ENCODE measurements at regions not wholly inside any gene's neighbourhood (a gene's known extent, or its start where the extent isn't known, plus 50 kb on each side); places are given as distances from the start of the nearest gene placed in this dataset.

DNA sequence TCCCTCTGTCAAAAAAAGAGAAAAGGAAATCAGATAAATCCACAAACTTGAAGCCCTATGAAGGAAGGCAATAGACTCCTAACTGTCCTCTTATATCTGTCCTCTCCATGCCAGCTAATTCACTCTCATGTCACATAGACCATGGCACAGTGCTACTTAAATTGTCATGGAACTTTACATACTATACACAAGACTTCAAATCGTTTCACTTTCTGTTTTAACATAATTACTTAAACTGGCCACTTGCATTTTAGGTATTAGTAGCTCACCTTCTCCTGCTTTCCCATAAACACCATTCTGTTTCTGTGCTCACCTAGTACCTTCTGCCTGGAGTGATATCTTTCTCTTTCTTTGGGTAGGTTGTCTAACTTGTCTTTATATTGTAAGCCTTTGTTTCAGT, 816.7 kb upstream of the KIF2B start:
- no peak overlapping the region for H3K4me3 ChIP-seq (ENCODE audit: low read depth, low read length)
- CTCF ChIA-PET: no interaction called here
- TF ChIP-seq, protein P1, sequence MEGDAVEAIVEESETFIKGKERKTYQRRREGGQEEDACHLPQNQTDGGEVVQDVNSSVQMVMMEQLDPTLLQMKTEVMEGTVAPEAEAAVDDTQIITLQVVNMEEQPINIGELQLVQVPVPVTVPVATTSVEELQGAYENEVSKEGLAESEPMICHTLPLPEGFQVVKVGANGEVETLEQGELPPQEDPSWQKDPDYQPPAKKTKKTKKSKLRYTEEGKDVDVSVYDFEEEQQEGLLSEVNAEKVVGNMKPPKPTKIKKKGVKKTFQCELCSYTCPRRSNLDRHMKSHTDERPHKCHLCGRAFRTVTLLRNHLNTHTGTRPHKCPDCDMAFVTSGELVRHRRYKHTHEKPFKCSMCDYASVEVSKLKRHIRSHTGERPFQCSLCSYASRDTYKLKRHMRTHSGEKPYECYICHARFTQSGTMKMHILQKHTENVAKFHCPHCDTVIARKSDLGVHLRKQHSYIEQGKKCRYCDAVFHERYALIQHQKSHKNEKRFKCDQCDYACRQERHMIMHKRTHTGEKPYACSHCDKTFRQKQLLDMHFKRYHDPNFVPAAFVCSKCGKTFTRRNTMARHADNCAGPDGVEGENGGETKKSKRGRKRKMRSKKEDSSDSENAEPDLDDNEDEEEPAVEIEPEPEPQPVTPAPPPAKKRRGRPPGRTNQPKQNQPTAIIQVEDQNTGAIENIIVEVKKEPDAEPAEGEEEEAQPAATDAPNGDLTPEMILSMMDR (IDR thresholded peaks at IDR 0.05; ENCODE audit: insufficient read depth, low read length, missing control alignments): no peak
- DNase-seq (ENCODE audit: low read depth, low spot score): no peak
- POLR2A ChIA-PET: no interaction called here

DNA sequence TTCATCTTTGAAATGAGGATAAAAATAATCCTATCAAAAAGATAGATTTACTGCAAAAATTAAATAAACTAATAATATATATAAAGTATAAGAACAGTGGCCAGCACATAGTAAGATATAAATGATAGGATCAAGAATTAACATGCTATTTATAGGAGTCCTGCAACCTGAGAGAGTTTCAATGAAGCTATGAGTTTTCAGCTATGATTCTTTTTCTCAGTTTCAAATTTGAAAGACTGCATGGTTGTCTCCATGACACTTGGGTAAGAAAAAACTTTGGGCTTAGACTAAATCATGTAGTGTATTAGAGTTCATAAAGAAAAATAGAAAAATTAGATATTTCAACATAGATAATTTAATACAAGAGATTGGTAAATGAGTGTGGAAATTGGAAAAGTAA, 817.8 kb upstream of the KIF2B start:
- TF ChIP-seq, protein P1 (IDR thresholded peaks at IDR 0.05; ENCODE audit: insufficient read depth, low read length, missing control alignments): no peak
- CTCF ChIA-PET: no interaction called here
- POLR2A ChIA-PET: no interaction called here

DNA sequence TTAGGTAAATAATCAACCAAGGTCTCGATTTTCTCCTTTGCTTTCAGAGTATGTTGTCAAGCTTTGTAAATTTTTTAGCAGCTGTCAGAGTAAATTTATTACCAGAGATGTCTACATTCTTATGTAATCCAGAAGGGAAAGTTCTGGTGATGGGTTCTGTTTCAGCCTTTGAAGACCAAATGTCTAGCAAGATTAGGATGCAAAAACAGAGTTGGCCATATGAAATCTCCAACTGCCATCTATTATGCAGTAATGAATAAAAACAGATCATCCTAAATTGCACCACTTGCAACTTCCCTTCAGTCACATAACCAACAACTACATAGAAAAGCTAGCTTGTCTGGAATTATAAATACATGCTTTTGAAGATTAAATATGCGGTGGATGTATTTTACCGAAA, 826.8 kb upstream of the KIF2B start:
- no peak for DNase-seq (ENCODE audit: low read depth, low spot score)
- ChIA-PET POLR2A (no interaction called here), CTCF (no interaction called here)
- TF ChIP-seq, protein P1 (IDR thresholded peaks at IDR 0.05; ENCODE audit: insufficient read depth, low read length, missing control alignments): no peak
- H3K4me3 ChIP-seq (ENCODE audit: low read depth, low read length): no peak overlapping the region

More for the DNA sequence above, 817.8 kb upstream of the KIF2B start:
- DNase-seq (ENCODE audit: low read depth, low spot score): no peak
- H3K4me3 ChIP-seq (ENCODE audit: low read depth, low read length): no peak overlapping the region

DNA sequence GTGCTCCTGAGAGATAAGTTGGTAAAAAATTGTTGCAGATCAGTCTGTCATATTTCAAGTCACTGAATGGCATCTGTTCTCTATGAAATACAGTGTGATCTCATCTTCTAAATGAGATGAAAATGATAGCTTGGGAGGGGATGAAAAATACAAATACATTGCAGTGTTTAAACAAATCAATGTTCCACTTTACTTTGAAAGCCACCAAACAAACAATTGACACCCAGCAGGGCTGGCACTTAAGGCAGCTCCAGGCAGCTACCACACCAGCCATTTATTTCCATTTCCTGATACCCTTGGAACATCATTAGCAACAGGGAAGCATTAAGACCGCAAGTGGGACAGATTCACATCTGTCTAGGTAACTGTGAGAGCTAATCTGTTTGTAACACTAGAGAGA, 827.6 kb upstream of the KIF2B start:
- no peak overlapping the region for H3K4me3 ChIP-seq (ENCODE audit: low read depth, low read length)
- no peak for DNase-seq (ENCODE audit: low read depth, low spot score)
- ChIA-PET POLR2A (no interaction called here), CTCF (no interaction called here)
- TF ChIP-seq, protein P1 (IDR thresholded peaks at IDR 0.05; ENCODE audit: insufficient read depth, low read length, missing control alignments): no peak

DNA sequence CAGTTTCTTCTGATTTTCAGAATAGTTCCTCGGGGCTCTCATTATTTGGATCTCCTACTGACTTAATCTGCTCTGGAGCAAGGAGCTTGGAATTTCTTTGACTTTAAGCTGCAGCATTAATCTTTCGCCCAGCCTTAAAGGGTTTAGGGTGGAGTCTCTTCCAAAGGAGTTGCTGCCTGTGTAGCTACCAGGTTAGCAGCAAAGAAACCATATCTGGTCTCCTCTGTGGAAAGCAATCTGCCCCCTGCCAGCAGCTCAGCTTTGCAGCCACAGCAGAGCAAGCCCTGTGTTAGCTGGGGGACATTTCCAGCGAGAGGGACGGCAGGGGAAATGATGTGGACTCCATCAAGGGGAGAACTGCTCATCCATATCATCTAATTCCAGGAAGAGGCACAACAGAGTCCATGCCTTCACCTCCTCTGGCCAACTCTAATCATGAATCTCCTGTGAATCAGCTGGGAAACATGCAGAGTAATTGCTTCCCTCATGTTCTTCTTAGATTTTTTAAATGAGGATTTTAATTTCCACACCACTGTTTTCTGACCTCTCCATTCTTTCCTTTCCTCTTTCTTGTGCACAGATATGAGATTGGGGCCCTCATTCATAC, 827.6 kb upstream of the CA10 start:
- POLR2A ChIA-PET: no interaction called here
- no peak for DNase-seq (ENCODE audit: low read depth, low spot score)
- CTCF ChIA-PET: no interaction called here
- TF ChIP-seq, protein P1 (IDR thresholded peaks at IDR 0.05; ENCODE audit: insufficient read depth, low read length, missing control alignments): no peak
- no peak overlapping the region for H3K4me3 ChIP-seq (ENCODE audit: low read depth, low read length)

DNA sequence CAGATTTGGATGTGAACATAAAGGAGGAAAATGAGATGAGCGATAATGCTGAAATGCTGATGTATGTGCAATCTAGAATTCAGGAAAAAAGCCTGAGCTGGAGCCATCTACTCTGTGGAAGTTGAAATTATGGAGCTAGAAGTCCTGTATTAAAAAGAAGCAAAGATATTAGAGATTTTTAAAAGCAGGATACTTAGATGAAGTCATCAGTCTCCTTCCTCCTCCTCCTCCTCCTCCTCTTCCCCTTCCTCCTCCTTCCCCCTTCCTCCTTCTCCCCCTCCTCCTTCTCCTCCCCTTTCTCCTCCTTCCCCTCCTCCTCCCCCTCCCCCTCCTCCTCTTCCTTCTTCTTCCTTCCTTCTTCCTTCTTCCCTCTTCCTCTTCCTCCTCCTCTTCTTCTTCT, 823.8 kb upstream of the CA10 start:
- ChIA-PET CTCF (no interaction called here), POLR2A (no interaction called here)
- TF ChIP-seq, protein P1 (IDR thresholded peaks at IDR 0.05; ENCODE audit: insufficient read depth, low read length, missing control alignments): no peak

More for the DNA sequence above, 823.8 kb upstream of the CA10 start:
- DNase-seq (ENCODE audit: low read depth, low spot score): no peak
- H3K4me3 ChIP-seq (ENCODE audit: low read depth, low read length): no peak overlapping the region

Data from AG04449 (cell line).